ENCODE measurements at regions not wholly inside any gene's neighbourhood (a gene's known extent, or its start where the extent isn't known, plus 50 kb on each side); places are given as distances from the start of the nearest gene placed in this dataset.

GRCh38 chr17:12599186-12599920, 66.3 kb upstream of the MYOCD start:
- no peaks in the 10 kb centered on the region for H3K36me3 ChIP-seq (ENCODE audit: insufficient read depth, low read length)
- no peaks in the 10 kb centered on the region for H3K4me1 ChIP-seq (ENCODE audit: insufficient read depth, low read length)
- no peak overlapping the region for H3K27ac ChIP-seq (ENCODE audit: low read depth, low read length)
- no peaks in the 10 kb centered on the region for H3K9me3 ChIP-seq (ENCODE audit: low read length)
- no peak overlapping the region for H3K4me3 ChIP-seq (ENCODE audit: low read depth in 1 of 2, low read length in 2 of 2)
- H3K27me3 ChIP-seq (ENCODE audit: control insufficient read depth in 1 of 2, insufficient read depth in 2 of 2, low read length in 2 of 2) = no peaks in the 10 kb centered on the region
- H3K9ac ChIP-seq (ENCODE audit: low read length) = no peak overlapping the region

GRCh38 chr17:12600349-12600748, 65.3 kb upstream of the MYOCD start:
- Histone ChIP-seq H3K4me1 (ENCODE audit: insufficient read depth, low read length) (no peaks in the 10 kb centered on the region), H3K9me3 (ENCODE audit: low read length) (no peaks in the 10 kb centered on the region), H3K27ac (ENCODE audit: low read depth, low read length) (no peak overlapping the region), H3K9ac (ENCODE audit: low read length) (no peak overlapping the region), H3K27me3 (ENCODE audit: control insufficient read depth in 1 of 2, insufficient read depth in 2 of 2, low read length in 2 of 2) (no peaks in the 10 kb centered on the region), H3K36me3 (ENCODE audit: insufficient read depth, low read length) (no peaks in the 10 kb centered on the region), H3K4me3 (ENCODE audit: low read depth in 1 of 2, low read length in 2 of 2) (no peak overlapping the region)

GRCh38 chr17:12603566-12603965, 62.1 kb upstream of the MYOCD start:
- no peak overlapping the region for H3K4me3 ChIP-seq (ENCODE audit: low read depth in 1 of 2, low read length in 2 of 2)
- H3K27ac ChIP-seq (ENCODE audit: low read depth, low read length) = no peak overlapping the region
- H3K36me3 ChIP-seq (ENCODE audit: insufficient read depth, low read length) = no peaks in the 10 kb centered on the region
- H3K9me3 ChIP-seq (ENCODE audit: low read length) = no peaks in the 10 kb centered on the region
- no peaks in the 10 kb centered on the region for H3K27me3 ChIP-seq (ENCODE audit: control insufficient read depth in 1 of 2, insufficient read depth in 2 of 2, low read length in 2 of 2)
- H3K9ac ChIP-seq (ENCODE audit: low read length) = no peak overlapping the region
- no peaks in the 10 kb centered on the region for H3K4me1 ChIP-seq (ENCODE audit: insufficient read depth, low read length)

- no peaks in the 10 kb centered on the region for H3K9me3 ChIP-seq (ENCODE audit: low read length)
Observed at GRCh38 chr17:12605222-12605621, 60.5 kb upstream of the MYOCD start.

GRCh38 chr17:12613566-12613965, 52.1 kb upstream of the MYOCD start:
- no peaks in the 10 kb centered on the region for H3K9me3 ChIP-seq (ENCODE audit: low read length)
- no peak overlapping the region for H3K4me3 ChIP-seq (ENCODE audit: low read depth in 1 of 2, low read length in 2 of 2)

More at GRCh38 chr17:12605222-12605621, 60.5 kb upstream of the MYOCD start:
- no peaks in the 10 kb centered on the region for H3K36me3 ChIP-seq (ENCODE audit: insufficient read depth, low read length)
- no peaks in the 10 kb centered on the region for H3K4me1 ChIP-seq (ENCODE audit: insufficient read depth, low read length)
- no peak overlapping the region for H3K9ac ChIP-seq (ENCODE audit: low read length)
- no peak overlapping the region for H3K27ac ChIP-seq (ENCODE audit: low read depth, low read length)
- no peak overlapping the region for H3K4me3 ChIP-seq (ENCODE audit: low read depth in 1 of 2, low read length in 2 of 2)
- no peaks in the 10 kb centered on the region for H3K27me3 ChIP-seq (ENCODE audit: control insufficient read depth in 1 of 2, insufficient read depth in 2 of 2, low read length in 2 of 2)

More at GRCh38 chr17:12613566-12613965, 52.1 kb upstream of the MYOCD start:
- H3K27me3 ChIP-seq (ENCODE audit: control insufficient read depth in 1 of 2, insufficient read depth in 2 of 2, low read length in 2 of 2) = no peaks in the 10 kb centered on the region
- no peak overlapping the region for H3K9ac ChIP-seq (ENCODE audit: low read length)
- H3K4me1 ChIP-seq (ENCODE audit: insufficient read depth, low read length) = no peaks in the 10 kb centered on the region
- H3K27ac ChIP-seq (ENCODE audit: low read depth, low read length) = no peak overlapping the region
- no peaks in the 10 kb centered on the region for H3K36me3 ChIP-seq (ENCODE audit: insufficient read depth, low read length)

Data from muscle layer of colon (tissue), 2 donors.